ENCODE measurements at regions not wholly inside any gene's neighbourhood (a gene's known extent, or its start where the extent isn't known, plus 50 kb on each side); places are given as distances from the start of the nearest gene placed in this dataset.

DNA sequence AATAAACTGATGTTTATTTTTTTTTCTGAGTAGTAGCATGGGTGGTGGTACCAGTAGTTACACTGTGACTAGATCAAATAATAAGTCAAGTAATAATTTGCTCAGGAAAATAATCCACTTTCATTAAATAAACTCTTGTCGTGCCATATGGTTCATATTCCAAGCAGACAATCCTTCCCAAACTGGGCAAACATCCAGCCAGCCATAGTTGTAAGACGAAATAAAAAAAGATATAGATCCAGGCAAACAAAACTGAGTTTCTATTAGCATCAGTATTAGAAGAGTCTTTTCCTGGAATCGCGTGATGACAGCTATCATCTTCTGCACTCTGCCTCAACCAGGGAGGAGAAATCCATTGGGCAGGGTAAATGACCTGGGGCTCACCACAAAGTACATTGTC lies 508.4 kb upstream of the GOT2 start:
- no peak overlapping the region for H3K27ac ChIP-seq
- no peak for TF ChIP-seq POLR2A (IDR thresholded peaks at IDR 0.05)
- peaks cover 0 to 4% (median 0%) of the 10 kb centered on the region in 8 donors for H3K9me3 ChIP-seq
- intact Hi-C loops (cut with DNase I; ENCODE audit: low total_unique reads) = no loop called here
- H3K4me3 ChIP-seq = no peak overlapping the region
- no peak for DNase-seq
- WGBS, 5 donors = 78 to 84% (median 81%) methylated on average over 4 of the region's 4 CpGs
- H3K4me1 ChIP-seq = no peaks in the 10 kb centered on the region
- no peaks in the 10 kb centered on the region for H3K27me3 ChIP-seq (replicated peaks in 1 of 7)
- no peaks in the 10 kb centered on the region for H3K36me3 ChIP-seq

DNA sequence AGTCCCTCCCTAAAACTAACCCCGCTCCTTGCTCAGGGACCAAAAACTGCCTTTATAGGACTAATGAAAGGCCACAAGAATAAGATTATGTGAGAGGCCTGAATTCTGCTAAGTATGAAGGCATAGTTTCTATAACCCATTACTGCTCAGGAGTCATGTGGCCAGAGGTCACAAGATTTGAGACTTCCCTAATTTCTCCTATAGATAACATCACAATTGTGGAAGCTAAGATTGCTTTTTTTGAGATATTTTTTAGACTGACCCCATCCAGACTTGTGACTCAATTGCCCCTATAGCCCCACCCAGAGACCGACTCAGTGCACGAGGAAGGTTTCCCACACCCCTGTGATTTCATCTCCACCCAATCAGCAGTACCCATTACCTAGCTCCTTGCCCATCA lies 504.1 kb upstream of the GOT2 start:
- WGBS, 5 donors = 78 to 94% (median 90%) methylated on average over 3 of the region's 3 CpGs
- Histone ChIP-seq H3K27me3 (replicated peaks in 1 of 7) (no peaks in the 10 kb centered on the region), H3K36me3 (no peaks in the 10 kb centered on the region), H3K4me1 (no peaks in the 10 kb centered on the region), H3K27ac (no peak overlapping the region), H3K4me3 (no peak overlapping the region), H3K9me3 (no peaks in the 10 kb centered on the region)
- DNase-seq = no peak
- intact Hi-C loops (cut with DNase I; ENCODE audit: low total_unique reads) = no loop called here
- TF ChIP-seq, protein P1, sequence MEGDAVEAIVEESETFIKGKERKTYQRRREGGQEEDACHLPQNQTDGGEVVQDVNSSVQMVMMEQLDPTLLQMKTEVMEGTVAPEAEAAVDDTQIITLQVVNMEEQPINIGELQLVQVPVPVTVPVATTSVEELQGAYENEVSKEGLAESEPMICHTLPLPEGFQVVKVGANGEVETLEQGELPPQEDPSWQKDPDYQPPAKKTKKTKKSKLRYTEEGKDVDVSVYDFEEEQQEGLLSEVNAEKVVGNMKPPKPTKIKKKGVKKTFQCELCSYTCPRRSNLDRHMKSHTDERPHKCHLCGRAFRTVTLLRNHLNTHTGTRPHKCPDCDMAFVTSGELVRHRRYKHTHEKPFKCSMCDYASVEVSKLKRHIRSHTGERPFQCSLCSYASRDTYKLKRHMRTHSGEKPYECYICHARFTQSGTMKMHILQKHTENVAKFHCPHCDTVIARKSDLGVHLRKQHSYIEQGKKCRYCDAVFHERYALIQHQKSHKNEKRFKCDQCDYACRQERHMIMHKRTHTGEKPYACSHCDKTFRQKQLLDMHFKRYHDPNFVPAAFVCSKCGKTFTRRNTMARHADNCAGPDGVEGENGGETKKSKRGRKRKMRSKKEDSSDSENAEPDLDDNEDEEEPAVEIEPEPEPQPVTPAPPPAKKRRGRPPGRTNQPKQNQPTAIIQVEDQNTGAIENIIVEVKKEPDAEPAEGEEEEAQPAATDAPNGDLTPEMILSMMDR (IDR thresholded peaks at IDR 0.05 in 8 of 11, conservative IDR thresholded peaks at IDR 0.05 in 3 of 11) = no peak
- no peak for TF ChIP-seq POLR2AphosphoS5 (IDR thresholded peaks at IDR 0.05)
- TF ChIP-seq POLR2A (IDR thresholded peaks at IDR 0.05) = no peak

DNA sequence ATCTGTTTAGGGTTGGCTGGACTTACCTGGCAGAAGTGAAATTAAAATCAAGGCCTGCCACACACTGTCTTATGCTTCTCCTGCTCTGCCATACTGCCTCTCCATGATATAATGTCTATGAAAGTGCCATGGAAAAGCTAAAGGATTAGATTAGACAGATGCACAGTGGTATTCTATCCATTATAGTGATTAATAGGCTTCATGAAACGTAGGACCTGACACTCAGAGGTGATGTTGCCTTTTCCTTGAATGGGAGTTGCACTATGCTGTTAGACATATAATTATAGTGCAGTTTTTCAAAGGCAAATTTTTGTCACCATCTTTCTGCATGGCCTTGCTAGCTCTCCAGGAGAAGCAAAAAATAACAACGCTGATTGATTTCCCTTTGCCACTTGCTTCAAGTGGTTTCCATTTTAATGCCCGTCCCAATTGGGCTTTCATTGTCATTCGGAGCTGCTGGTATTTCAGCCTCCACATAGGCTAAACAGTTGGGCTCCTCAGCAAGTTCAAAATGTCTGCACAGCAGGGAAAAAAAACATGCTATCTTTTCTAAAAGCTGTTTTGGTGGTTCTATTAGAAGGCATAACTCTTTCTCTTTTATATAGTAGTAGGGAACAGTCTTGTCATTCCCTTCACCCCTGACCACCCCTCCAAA lies 502.8 kb upstream of the GOT2 start:
- Histone ChIP-seq H3K4me3 (no peak overlapping the region), H3K27me3 (replicated peaks in 1 of 7) (no peaks in the 10 kb centered on the region), H3K27ac (no peak overlapping the region), H3K36me3 (no peaks in the 10 kb centered on the region), H3K9me3 (no peaks in the 10 kb centered on the region), H3K4me1 (no peaks in the 10 kb centered on the region)
- TF ChIP-seq POLR2A (IDR thresholded peaks at IDR 0.05) = no peak
- TF ChIP-seq POLR2AphosphoS5 (IDR thresholded peaks at IDR 0.05) = no peak
- TF ChIP-seq, protein P1 (IDR thresholded peaks at IDR 0.05 in 8 of 11, conservative IDR thresholded peaks at IDR 0.05 in 3 of 11) = no peak
- DNase-seq = no peak
- intact Hi-C loops (cut with DNase I; ENCODE audit: low total_unique reads) = no loop called here
- WGBS, 5 donors = 50 to 82% (median 67%) methylated on average over 4 of the region's 4 CpGs

DNA sequence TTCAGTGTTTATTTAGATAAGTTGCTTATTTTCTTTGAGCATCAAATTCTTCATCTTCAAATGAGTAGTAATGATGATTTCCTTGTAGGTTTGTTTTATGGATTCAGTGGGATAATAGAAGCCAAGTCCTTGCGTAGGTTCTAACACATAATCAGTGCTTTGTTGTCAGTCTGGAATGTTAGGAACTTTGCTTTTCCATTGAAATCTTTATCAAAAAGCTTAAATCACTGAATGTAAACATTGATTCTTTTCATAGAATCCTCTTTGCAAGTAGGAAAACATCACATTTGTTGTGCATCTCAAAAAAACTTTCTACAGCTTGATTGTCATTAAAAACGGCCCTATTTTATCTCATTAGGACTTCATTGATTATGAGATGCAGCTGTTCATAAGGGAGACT lies 490.3 kb upstream of the GOT2 start:
- H3K4me3 ChIP-seq = no peak overlapping the region
- H3K36me3 ChIP-seq = no peaks in the 10 kb centered on the region
- peaks cover 0 to 2% (median 0%) of the 10 kb centered on the region in 7 donors for H3K27me3 ChIP-seq (replicated peaks in 1 of 7)
- no peaks in the 10 kb centered on the region for H3K4me1 ChIP-seq
- TF ChIP-seq POLR2AphosphoS5 (IDR thresholded peaks at IDR 0.05) = no peak
- TF ChIP-seq, protein P1 (IDR thresholded peaks at IDR 0.05 in 8 of 11, conservative IDR thresholded peaks at IDR 0.05 in 3 of 11) = no peak
- no peak for TF ChIP-seq POLR2A (IDR thresholded peaks at IDR 0.05)
- H3K27ac ChIP-seq = no peak overlapping the region
- intact Hi-C loops (cut with DNase I; ENCODE audit: low total_unique reads) = no loop called here
- H3K9me3 ChIP-seq = peaks cover 0 to under 1% (median 0%) of the 10 kb centered on the region in 8 donors
- 63 to 85% (median 78%) methylated on average over 2 of the region's 2 CpGs for WGBS, 5 donors
- no peak for DNase-seq
